ENCODE measurements at regions not wholly inside any gene's neighbourhood (a gene's known extent, or its start where the extent isn't known, plus 50 kb on each side); places are given as distances from the start of the nearest gene placed in this dataset.

GRCh38 chr5:92904021-92904420, 677.0 kb downstream of the NR2F1-AS1 start:
- H3K4me3 ChIP-seq (ENCODE audit: low read depth, low read length), result no peak overlapping the region
- DNase-seq (ENCODE audit: low read depth), result no peak
- no peak for TF ChIP-seq CTCF (IDR thresholded peaks at IDR 0.05; ENCODE audit: insufficient read depth, low read depth, low read length)

GRCh38 chr5:92899611-92900010, 681.4 kb downstream of the NR2F1-AS1 start:
- TF ChIP-seq CTCF (IDR thresholded peaks at IDR 0.05; ENCODE audit: insufficient read depth, low read depth, low read length), result no peak
- H3K4me3 ChIP-seq (ENCODE audit: low read depth, low read length), result no peak overlapping the region
- peak; percentile 61 for DNase-seq (ENCODE audit: low read depth)

- H3K4me3 ChIP-seq (ENCODE audit: low read depth, low read length), result no peak overlapping the region
- DNase-seq (ENCODE audit: low read depth), result no peak
- no peak for TF ChIP-seq CTCF (IDR thresholded peaks at IDR 0.05; ENCODE audit: insufficient read depth, low read depth, low read length)
Measured at GRCh38 chr5:92896722-92897121, 684.3 kb downstream of the NR2F1-AS1 start.

- DNase-seq (ENCODE audit: low read depth), result peak; percentile 58
- H3K4me3 ChIP-seq (ENCODE audit: low read depth, low read length), result no peak overlapping the region
- TF ChIP-seq CTCF (IDR thresholded peaks at IDR 0.05; ENCODE audit: insufficient read depth, low read depth, low read length), result no peak
Measured at GRCh38 chr5:92890841-92891244, 690.2 kb downstream of the NR2F1-AS1 start.

GRCh38 chr5:92889140-92889539, 691.9 kb downstream of the NR2F1-AS1 start:
- no peak for DNase-seq (ENCODE audit: low read depth)
- H3K4me3 ChIP-seq (ENCODE audit: low read depth, low read length), result no peak overlapping the region
- no peak for TF ChIP-seq CTCF (IDR thresholded peaks at IDR 0.05; ENCODE audit: insufficient read depth, low read depth, low read length)

- DNase-seq (ENCODE audit: low read depth), result peak; percentile 77
Measured at GRCh38 chr5:92887254-92887653, 693.8 kb downstream of the NR2F1-AS1 start.

More at GRCh38 chr5:92887254-92887653, 693.8 kb downstream of the NR2F1-AS1 start:
- TF ChIP-seq CTCF (IDR thresholded peaks at IDR 0.05; ENCODE audit: insufficient read depth, low read depth, low read length), result no peak
- H3K4me3 ChIP-seq (ENCODE audit: low read depth, low read length), result no peak overlapping the region
